ENCODE measurements at regions not wholly inside any gene's neighbourhood (a gene's known extent, or its start where the extent isn't known, plus 50 kb on each side); places are given as distances from the start of the nearest gene placed in this dataset.
"Not testable (repeated sequence)": the region's sequence is repeated elsewhere in the genome, so short reads cannot be mapped to it uniquely, and the experiment has no call there.

- DNase-seq (ENCODE audit: low read depth in 2 of 2): peak; percentile 66 to 77
Measured at GRCh38 chr17:21551081-21551881, 141.0 kb upstream of the KCNJ18 start.

GRCh38 chr17:21558921-21559320, 133.4 kb upstream of the KCNJ18 start:
- DNase-seq (ENCODE audit: low read depth in 2 of 2): not testable (repeated sequence)

- DNase-seq (ENCODE audit: low read depth in 2 of 2): no peak
Measured at GRCh38 chr17:21564262-21564661, 128.1 kb upstream of the KCNJ18 start.

- not testable (repeated sequence) for DNase-seq (ENCODE audit: low read depth in 2 of 2)
Measured at GRCh38 chr17:21564757-21565156, 127.6 kb upstream of the KCNJ18 start.

- not testable (repeated sequence) for DNase-seq (ENCODE audit: low read depth in 2 of 2)
Measured at GRCh38 chr17:21570427-21570826, 121.9 kb upstream of the KCNJ18 start.

- not testable (repeated sequence) for DNase-seq (ENCODE audit: low read depth in 2 of 2)
Measured at GRCh38 chr17:21572148-21572547, 120.2 kb upstream of the KCNJ18 start.

GRCh38 chr17:21573271-21573960, 118.9 kb upstream of the KCNJ18 start:
- not testable (repeated sequence) for DNase-seq (ENCODE audit: low read depth in 2 of 2)

- peak in 1 of 2 donors; percentile 21 for DNase-seq (ENCODE audit: low read depth in 2 of 2)
Measured at GRCh38 chr17:21573961-21574610, 118.2 kb upstream of the KCNJ18 start.

GRCh38 chr17:21574611-21575255, 117.6 kb upstream of the KCNJ18 start:
- DNase-seq (ENCODE audit: low read depth in 2 of 2): not testable (repeated sequence)

- not testable (repeated sequence) for DNase-seq (ENCODE audit: low read depth in 2 of 2)
Measured at GRCh38 chr17:21578783-21579182, 113.5 kb upstream of the KCNJ18 start.

GRCh38 chr17:21592774-21593173, 99.5 kb upstream of the KCNJ18 start:
- DNase-seq (ENCODE audit: low read depth in 2 of 2): no peak

- not testable (repeated sequence) for DNase-seq (ENCODE audit: low read depth in 2 of 2)
Measured at GRCh38 chr17:21593452-21594105, 98.7 kb upstream of the KCNJ18 start.

- DNase-seq (ENCODE audit: low read depth in 2 of 2): no peak
Measured at GRCh38 chr17:21595086-21595485, 97.2 kb upstream of the KCNJ18 start.

GRCh38 chr17:21602176-21602575, 90.1 kb upstream of the KCNJ18 start:
- DNase-seq (ENCODE audit: low read depth in 2 of 2): no peak

GRCh38 chr17:21603292-21603691, 89.0 kb upstream of the KCNJ18 start:
- not testable (repeated sequence) for DNase-seq (ENCODE audit: low read depth in 2 of 2)

- DNase-seq (ENCODE audit: low read depth in 2 of 2): not testable (repeated sequence)
Measured at GRCh38 chr17:21611443-21611842, 80.9 kb upstream of the KCNJ18 start.

GRCh38 chr17:21612123-21613070, 79.9 kb upstream of the KCNJ18 start:
- DNase-seq (ENCODE audit: low read depth in 2 of 2): not testable (repeated sequence)

GRCh38 chr17:21613071-21613429, 79.3 kb upstream of the KCNJ18 start:
- no peak for DNase-seq (ENCODE audit: low read depth in 2 of 2)

- DNase-seq (ENCODE audit: low read depth in 2 of 2): not testable (repeated sequence)
Measured at GRCh38 chr17:21626987-21627386, 65.3 kb upstream of the KCNJ18 start.

Data from stimulated activated CD8-positive, alpha-beta memory T cell treated with anti-CD3 and anti-CD28 coated beads, Interleukin-2, amount 100 ng/mL, for 1 hour (primary cell).